Germinal center (tissue), 1 donor: ENCODE measurements at regions not wholly inside any gene's neighbourhood (a gene's known extent, or its start where the extent isn't known, plus 50 kb on each side); places are given as distances from the start of the nearest gene placed in this dataset.

Source experiments
- DNase-seq: peaks from one replicate; pipeline ENCODE4 v3.0.0; 2012; ENCODE audit warnings: mixed read lengths, low spot score

- DNase-seq, result no peak
Observed at GRCh38 chr10:10462151-10462941, 555.3 kb upstream of the CELF2 start.

DNA sequence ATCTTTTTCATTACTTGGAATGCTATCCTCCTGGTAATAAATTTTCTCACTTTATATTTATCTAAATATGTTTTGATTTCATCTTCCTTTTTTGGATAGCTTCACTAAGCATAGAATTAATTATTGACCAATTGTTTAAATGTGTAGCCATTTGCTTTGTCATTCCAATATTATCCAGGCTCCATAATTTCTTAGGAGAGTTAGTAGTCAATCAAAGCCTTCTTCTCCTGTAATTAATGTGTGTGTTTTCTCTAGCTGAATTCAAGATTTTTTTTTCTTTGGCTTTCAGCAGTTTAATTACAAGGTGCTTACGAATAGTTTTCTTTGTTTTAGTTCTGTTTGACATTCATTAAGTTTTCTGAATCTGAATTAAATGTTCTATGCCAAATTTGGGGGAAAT lies 545.9 kb upstream of the CELF2 start:
- no peak for DNase-seq

DNA sequence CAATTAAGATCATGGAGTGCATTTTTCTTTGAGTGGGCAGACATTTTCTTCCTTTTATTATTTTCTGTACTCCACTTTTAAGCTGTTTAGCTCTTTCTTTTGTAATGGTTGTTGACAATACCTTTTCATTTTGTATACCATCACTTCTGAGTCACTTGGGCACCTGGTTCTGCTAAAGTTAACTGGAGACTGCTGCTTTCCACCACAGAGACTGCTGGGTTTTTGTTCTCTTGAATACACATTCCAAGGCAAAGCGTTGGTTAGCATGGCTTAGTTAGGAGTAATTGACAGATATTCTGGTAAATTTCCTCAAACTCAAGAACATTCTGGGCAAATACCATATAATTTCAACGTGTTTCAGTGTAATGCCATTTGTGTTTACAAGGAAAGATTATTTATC lies 541.9 kb upstream of the CELF2 start:
- no peak for DNase-seq

DNA sequence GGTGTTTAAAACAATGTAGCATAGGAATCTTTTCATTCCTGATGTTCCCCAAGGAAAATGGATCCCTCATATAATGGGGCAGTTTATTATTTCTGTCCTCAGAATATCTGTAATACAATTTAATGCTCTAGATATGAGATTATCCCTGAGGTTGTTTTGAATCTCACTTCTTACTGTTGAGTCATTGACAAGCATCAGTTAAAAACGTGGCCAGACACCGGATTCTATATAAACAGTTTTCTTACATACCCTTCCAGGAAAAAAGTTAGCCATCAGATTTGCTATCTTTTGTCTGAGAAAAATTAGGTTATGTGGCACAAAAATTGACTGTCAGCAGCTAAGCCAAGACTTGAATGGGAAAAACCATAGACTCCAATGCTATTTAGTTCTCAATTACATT lies 539.8 kb upstream of the CELF2 start:
- DNase-seq, result no peak

DNA sequence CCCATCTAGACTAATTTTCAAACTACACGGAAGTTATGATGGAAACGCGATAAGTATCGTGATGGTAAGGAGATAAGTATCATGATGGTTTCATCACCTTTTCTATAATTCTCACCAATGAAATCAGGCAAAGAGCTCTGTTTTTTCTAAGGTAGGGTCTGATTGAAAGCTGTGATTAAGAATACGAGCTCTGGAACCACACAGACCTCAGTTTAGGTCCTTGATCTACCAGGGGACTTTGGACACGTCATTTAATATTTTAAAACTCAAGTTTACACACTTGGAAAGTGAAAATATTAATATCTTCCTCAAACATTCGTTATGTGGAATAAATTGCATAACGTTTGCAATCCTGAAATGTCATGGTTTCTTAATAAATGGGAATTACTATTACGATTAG lies 538.2 kb upstream of the CELF2 start:
- no peak for DNase-seq

DNA sequence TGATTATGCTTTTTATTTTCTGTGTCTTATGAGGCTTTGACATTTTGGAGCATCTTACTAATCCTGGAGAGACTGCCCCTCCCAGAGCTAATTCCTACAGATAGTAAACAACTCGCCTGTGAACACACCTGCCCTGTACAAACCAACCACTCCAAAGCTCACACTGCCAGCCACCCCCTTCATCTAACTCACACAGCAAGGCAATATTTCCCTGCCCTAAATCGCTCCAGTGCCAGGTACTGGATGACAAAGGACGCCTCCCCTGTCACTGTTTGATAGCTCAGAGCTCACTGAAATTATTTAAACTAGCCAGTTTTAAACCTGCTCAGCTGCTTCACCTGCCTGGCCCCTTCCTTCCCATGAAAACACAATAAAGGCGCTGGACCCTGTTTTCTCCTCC lies 535.1 kb upstream of the CELF2 start:
- no peak for DNase-seq

DNA sequence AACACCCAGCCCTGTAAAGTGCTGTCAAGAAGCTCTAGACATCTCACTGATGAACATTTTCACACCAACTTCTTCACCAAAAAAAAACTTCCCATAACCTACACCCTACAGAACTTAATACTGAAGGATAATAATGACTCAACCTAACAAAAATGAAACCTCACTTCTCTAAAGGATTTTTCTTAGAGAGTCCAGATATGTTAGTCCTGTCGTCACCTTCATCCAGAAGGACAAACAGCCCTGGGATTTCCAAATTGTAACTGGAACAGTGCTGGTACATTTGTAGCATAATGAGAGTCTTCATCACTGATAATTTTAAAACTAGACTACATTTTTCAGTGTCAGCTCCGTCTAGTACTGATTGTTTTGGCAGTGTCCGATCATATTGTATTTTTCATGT lies 528.6 kb upstream of the CELF2 start:
- no peak for DNase-seq

DNA sequence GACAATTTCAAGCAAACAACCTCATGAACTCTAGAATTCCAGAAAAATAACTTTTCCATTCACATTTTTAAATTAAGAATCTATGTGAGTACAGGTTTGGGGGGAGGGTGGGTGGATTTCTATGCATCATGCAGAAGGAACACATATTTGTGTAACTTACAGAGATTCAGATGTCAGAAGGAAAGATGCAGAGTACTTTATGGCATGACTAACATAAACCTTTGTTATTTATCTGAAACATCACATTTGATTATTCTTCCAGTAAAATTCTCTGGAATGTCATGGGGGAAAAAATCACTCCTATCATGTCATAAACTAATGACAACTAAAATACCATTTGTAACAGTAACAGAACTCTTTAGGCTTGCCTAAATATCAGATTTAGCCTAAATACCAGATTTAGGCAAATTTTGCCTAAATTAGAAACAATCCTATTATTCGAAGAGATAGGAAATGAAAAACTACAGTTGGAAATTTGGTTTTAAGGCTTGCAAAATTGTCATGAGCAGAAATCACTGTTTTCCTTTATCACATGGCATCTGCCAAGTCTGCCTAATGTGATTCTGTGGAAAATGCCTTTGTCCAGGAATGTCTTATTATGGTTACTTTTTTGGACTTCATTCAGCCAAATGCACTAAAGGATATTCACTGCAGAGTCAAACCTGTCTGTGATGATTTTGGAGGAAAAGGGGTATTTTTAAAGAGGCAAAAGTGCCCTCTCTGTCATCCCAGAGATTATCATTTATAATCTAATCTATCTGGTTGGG lies 527.7 kb upstream of the CELF2 start:
- DNase-seq, result no peak

DNA sequence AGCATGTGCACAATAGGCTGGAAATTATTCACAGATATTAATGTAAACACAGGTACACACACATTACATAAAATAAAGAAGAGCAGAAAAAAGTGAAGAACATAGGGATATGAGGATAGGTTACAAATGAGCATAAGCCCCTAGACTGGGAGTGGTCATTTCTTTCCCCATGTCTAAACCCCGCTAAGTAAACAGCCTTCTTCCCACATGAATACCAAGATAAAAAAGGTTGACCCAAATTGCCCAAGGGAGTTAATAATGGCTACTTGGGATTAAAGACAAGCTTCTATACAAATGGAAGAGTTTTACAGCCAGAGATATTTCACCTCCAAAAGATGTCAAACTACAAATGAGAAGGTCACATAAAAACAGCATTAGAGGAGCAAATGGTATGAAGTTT lies 527.1 kb upstream of the CELF2 start:
- no peak for DNase-seq

DNA sequence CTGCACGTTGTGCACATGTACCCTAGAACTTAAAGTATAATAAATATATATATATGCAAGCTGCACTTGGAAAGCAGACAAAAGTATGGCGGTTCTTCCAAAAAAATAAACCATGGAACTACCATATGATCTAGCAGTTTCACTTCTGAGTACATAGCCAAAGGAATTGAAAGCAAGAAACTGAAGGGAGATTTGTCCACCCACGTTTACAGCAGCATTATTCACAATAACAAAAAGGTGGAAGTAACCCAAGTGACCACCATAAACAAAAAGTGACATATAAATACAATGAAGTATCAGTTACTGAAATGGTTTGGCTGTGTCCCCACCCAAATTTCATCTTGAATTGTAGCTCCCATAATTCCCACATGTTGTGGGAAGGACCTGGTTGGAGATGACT lies 525.3 kb upstream of the CELF2 start:
- DNase-seq, result no peak

DNA sequence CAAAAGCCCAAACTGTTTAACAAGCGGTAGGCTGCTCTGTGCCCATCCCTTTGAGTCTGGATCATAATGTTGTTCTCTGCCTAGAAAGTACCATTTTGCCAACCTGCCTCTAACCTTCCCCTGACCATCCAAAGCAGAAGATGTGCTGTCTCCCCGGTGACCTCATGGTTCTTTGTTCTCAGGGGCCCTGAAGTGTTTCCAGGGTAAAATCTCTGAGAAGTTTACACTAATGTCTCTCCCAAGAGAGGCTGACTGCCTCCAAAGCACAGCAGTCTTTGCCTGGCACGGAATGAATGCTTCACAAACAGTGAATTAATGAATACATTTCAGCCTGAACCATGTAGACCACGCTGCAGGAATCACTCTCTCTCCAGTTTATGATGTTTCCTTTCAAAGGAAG lies 523.8 kb upstream of the CELF2 start:
- no peak for DNase-seq

DNA sequence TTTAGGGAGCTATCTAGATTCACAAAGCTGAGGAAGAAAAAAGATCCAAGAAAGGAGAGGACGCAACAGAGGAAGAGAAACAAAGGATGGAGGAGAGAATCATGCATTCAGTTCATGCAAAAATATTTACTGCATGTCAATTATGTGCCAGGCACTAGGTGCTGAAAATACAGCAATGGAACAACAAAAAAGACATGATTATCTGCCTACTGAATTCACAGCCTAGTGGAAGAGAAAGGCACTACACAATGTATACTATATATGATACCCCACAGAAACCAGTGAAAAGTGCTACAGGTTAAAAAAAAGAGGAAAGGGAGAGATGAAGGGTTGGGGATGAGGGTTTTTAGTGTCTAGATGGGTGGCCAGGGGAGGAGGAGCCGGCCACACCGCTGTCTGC lies 520.4 kb upstream of the CELF2 start:
- no peak for DNase-seq

DNA sequence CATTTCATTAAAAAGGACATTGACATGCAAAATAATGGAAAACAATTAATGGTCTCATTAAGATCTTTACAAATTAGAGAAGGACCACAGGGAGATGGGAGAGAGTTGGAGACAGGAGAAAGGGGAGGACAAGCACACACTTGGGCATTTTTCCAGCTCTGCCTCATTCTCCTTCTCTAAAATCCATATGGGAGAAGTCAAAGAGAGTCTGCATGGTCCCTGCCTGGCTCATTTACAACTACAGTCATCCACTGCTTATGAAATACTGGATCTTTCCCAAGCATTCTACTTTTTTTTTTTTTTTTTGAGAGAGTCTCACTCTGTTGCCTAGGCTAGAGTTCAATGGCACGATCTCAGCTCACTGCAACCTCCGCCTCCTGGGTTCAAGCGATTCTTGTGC lies 518.9 kb upstream of the CELF2 start:
- DNase-seq, result no peak

DNA sequence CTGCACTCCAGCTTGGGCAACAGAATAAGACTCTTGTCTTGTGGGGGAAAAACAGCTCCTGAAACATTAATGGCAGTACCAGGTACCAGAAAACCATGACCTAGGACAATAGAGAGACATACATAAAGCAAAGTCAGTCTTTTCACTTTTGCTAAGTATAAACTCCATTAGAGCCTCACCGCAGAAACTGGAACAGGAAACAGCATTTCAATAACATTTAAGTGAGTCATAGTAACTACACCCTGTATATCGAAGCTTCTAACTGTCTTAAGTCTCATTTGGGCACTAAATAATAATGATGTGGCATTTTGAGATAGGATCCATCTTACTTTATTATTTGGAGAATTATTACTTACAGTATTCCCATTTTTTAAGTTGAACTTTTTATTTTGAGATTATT lies 517.8 kb upstream of the CELF2 start:
- DNase-seq, result no peak

DNA sequence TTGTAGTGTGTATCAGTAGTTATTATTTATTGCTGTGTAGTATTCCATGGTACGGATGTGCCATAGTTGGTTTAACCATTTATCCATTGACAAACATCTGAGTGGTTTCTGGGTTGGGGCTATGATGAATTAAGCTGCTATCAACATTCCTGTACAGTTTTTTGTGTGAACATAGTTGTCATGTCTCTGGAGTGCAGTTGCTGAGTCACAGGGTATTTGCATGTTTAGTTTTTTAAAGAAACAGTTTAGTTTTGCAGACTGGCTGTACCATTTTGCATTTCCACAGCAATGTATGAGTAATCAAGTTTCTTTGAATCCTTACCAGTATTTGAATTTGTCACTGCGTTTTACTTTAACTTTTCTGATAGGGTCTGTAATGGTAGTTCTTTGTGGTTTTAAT lies 516.7 kb upstream of the CELF2 start:
- no peak for DNase-seq

- no peak for DNase-seq
Observed at GRCh38 chr10:10503772-10504171, 513.9 kb upstream of the CELF2 start.

DNA sequence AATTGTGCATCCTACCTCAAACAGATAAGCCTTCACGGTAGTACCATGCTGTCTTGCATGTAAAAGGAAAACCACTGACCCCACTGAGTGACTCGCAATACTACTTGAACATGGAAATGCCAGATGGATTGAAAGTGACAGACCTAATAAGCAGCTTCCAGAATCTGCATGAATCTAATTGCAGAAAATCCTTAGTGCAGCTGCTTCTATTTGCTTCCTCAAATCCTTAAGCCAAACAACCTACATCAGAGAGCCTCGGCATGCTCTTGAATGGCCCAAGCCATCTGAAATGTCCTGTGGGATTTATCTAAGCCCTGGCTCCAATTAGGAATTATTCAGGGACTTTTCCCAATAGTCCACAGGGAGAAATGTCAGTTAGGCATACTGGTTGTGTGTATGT lies 509.5 kb upstream of the CELF2 start:
- no peak for DNase-seq

DNA sequence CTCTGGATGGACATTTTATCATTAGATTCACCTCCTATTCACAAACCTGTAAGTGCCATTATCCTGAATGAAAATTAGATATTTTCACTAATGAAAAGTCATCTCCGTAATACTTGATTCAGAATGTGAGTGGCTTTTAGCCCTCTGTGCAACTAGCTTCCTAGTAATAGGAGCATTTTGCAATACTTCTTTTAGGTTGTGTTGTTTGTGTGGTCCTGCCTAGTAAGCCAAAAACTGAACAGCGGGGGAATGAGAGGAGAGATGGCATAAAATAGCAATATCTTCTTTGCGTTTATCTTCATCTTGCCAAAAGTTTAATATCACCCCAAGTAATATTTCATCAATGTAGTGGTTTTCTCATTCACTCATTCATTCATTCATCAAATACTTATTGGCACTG lies 507.5 kb upstream of the CELF2 start:
- no peak for DNase-seq

- no peak for DNase-seq
Observed at GRCh38 chr10:10513067-10513466, 504.6 kb upstream of the CELF2 start.

- no peak for DNase-seq
Observed at GRCh38 chr10:10513898-10514297, 503.8 kb upstream of the CELF2 start.

DNA sequence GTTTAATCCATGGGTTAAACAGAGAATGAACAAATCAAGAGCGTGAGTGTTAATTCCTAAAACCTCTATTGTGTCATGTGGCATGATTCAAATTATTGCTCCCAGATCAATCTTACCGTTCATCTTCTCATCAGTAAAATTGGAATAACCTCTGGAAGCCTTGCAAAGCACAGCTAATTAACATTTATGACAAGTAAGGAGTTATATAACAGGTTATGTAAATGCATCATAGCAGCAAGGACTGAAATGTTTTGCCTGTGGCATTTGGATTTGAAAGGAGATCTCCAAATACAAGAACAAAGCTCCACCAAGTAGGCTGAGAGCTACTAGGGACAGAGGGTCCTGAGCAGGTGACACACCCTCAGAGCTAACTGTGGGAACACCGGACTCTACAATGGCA lies 502.9 kb upstream of the CELF2 start:
- DNase-seq, result no peak

DNA sequence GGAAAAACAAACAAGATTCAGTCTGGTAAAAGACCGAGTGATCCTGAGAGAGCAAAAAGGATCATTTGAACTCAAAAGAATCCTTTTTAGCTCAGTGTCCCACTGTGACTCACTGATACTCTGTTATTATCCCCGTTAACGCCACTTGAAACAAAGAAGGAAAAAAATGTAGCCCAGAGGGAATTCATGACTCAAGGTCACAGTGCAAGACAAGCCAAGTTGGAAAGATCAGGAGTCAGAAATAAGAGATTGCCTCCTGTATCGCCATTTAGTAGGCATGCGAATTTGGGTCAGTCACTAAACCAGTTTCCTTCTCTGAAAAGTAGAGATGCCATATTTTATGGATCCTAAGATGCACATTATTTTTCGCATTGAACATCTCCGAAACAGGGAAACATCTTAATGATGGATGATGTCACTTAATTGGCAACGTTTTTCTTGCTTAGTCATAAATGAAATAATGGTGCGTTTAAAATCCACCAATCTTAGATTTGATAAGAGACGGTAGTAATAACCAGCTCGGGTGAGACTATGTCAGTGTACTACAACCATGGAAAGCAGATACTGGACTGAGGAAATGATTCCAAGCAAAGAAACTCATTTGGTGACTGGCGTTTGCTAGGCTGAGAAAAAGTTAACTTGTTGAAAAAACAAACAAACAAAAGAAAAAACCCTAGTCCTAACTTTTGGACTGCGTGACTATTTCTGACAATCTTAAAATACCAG lies 502.0 kb upstream of the CELF2 start:
- no peak for DNase-seq
